ENCODE measurements at regions not wholly inside any gene's neighbourhood (a gene's known extent, or its start where the extent isn't known, plus 50 kb on each side); places are given as distances from the start of the nearest gene placed in this dataset.

GRCh38 chr9:22625540-22625939, 178.9 kb downstream of the DMRTA1 start:
- TF ChIP-seq CTCF (IDR thresholded peaks at IDR 0.05) (no peak), POLR2AphosphoS5 (IDR thresholded peaks at IDR 0.05) (no peak), POLR2A (IDR thresholded peaks at IDR 0.05) (no peak), EP300 (IDR thresholded peaks at IDR 0.05) (no peak)
